HEK293 (cell line): ENCODE measurements at regions not wholly inside any gene's neighbourhood (a gene's known extent, or its start where the extent isn't known, plus 50 kb on each side); places are given as distances from the start of the nearest gene placed in this dataset.

ENCODE experiments used
- CTCF ChIP-seq: fragments of 450-650 bp; formaldehyde crosslinking; IDR thresholded peaks from 2 replicates; pipeline ENCODE4 v1.5.1; 2016; ENCODE audit warnings: missing biosample characterization, missing genetic modification characterization
- KLF16 ChIP-seq: fragments of 450-650 bp; formaldehyde crosslinking; IDR thresholded peaks from 2 replicates; pipeline ENCODE4 v1.5.1; 2017; ENCODE audit warnings: missing biosample characterization, missing genetic modification characterization
- REST ChIP-seq: fragments of 450-650 bp; formaldehyde crosslinking; IDR thresholded peaks from 2 replicates; pipeline ENCODE4 v1.5.1; 2016; ENCODE audit warnings: missing biosample characterization, missing genetic modification characterization
- SP3 ChIP-seq: fragments of 450-650 bp; formaldehyde crosslinking; IDR thresholded peaks from 2 replicates; pipeline ENCODE4 v1.5.1; 2016; ENCODE audit warnings: missing biosample characterization, missing genetic modification characterization
- ZNF624 ChIP-seq: fragments of 450-650 bp; formaldehyde crosslinking; IDR thresholded peaks from 2 replicates; pipeline ENCODE4 v1.5.1; 2017; ENCODE audit warnings: missing biosample characterization, missing genetic modification characterization
- ZSCAN16 ChIP-seq: fragments of 450-650 bp; formaldehyde crosslinking; IDR thresholded peaks from 2 replicates; pipeline ENCODE4 v1.5.1; 2016; ENCODE audit warnings: missing biosample characterization, missing genetic modification characterization
- TF ChIP-seq, protein P1 (sequence below): fragments of 450-650 bp; formaldehyde crosslinking; IDR thresholded peaks from 2 replicates; pipeline ENCODE4 v1.5.1; 2016; ENCODE audit warnings: missing biosample characterization, missing genetic modification characterization

GRCh38 chr11:10358696-10359095 is 53.8 kb downstream of the ADM start:
- no peak for TF ChIP-seq CTCF (tag by site-specific recombination)
- TF ChIP-seq REST: no peak
- TF ChIP-seq ZSCAN16 (tag by site-specific recombination): no peak
- TF ChIP-seq ZNF624 (tag by site-specific recombination): no peak
- no peak for TF ChIP-seq KLF16 (tag by site-specific recombination)
- no peak for TF ChIP-seq SP3
- TF ChIP-seq, protein P1, sequence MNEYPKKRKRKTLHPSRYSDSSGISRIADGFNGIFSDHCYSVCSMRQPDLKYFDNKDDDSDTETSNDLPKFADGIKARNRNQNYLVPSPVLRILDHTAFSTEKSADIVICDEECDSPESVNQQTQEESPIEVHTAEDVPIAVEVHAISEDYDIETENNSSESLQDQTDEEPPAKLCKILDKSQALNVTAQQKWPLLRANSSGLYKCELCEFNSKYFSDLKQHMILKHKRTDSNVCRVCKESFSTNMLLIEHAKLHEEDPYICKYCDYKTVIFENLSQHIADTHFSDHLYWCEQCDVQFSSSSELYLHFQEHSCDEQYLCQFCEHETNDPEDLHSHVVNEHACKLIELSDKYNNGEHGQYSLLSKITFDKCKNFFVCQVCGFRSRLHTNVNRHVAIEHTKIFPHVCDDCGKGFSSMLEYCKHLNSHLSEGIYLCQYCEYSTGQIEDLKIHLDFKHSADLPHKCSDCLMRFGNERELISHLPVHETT (tag by site-specific recombination): no peak
